ENCODE measurements at regions not wholly inside any gene's neighbourhood (a gene's known extent, or its start where the extent isn't known, plus 50 kb on each side); places are given as distances from the start of the nearest gene placed in this dataset.
"Not testable (repeated sequence)": the region's sequence is repeated elsewhere in the genome, so short reads cannot be mapped to it uniquely, and the experiment has no call there.

DNA sequence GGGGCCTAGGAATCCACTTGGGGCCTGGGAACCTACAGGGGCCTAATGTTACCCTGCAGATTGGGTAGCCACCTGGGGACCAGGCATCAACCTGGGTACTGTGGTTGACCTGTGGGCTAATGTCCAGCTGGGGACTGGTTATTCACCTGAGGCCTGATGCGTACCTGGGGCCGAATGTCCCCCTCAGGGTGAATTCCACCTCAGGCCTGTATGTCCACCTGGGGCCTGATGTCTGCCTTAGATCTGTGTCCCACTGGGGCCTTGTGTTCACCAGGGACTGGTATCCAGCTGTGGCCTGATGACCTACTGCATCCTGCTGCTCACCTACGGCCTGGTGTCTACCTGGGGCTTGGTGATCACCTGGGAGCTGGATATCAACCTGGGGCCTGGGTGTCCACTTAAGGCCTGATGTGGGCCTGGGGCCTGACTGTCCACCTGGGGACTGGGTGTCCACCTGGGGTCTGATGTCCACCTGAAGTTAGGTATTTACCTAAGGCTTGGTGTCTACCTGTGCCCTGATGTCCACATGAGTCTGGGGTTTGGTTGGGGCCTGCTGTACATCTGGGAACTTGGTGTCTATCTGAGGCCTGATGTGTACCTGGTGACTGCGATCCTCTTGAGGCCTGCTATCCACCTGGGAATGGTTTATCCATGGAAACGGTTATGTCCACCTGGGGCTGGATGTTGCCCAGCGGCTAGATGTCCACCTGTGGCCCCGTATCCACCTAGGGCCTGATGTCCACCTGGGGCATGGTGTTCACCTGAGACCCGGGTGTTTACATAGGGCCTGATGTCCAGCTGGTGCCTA lies 1492.6 kb upstream of the TPTE start:
- CTCF ChIA-PET, H3K36me3 Mint-ChIP-seq, H3K27ac Mint-ChIP-seq, H3K9me3 Mint-ChIP-seq, H3K4me3 Mint-ChIP-seq, H3K27me3 Mint-ChIP-seq, DNase-seq, H3K4me1 Mint-ChIP-seq: not testable (repeated sequence)

DNA sequence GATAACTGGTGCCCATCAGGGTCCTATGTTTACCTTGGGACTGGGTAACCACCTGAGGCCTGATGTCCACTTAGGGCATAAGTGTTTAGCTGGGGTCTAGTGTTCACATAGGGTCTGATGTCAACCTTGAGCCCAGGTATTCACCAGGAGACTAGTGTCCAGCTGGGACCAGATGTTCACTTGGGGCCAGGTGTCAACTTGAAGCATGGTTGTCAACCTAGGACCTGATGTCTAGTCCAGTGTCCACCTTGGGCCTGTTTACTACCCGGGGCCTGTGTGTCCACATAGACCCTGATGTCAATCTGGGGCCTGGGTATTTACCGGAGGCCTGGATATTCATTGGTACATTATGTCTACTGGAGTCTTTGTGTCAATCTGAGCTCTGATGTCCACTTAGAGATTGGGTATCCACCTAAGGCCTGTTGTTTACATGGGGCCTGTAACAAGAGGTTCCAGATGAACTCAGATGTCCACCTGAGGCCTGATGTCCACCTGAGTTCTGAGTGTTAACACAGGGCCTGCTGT lies 1491.2 kb upstream of the TPTE start:
- H3K9me3 Mint-ChIP-seq, CTCF ChIA-PET, H3K36me3 Mint-ChIP-seq, H3K4me3 Mint-ChIP-seq, H3K27ac Mint-ChIP-seq, H3K4me1 Mint-ChIP-seq, H3K27me3 Mint-ChIP-seq, DNase-seq: not testable (repeated sequence)

DNA sequence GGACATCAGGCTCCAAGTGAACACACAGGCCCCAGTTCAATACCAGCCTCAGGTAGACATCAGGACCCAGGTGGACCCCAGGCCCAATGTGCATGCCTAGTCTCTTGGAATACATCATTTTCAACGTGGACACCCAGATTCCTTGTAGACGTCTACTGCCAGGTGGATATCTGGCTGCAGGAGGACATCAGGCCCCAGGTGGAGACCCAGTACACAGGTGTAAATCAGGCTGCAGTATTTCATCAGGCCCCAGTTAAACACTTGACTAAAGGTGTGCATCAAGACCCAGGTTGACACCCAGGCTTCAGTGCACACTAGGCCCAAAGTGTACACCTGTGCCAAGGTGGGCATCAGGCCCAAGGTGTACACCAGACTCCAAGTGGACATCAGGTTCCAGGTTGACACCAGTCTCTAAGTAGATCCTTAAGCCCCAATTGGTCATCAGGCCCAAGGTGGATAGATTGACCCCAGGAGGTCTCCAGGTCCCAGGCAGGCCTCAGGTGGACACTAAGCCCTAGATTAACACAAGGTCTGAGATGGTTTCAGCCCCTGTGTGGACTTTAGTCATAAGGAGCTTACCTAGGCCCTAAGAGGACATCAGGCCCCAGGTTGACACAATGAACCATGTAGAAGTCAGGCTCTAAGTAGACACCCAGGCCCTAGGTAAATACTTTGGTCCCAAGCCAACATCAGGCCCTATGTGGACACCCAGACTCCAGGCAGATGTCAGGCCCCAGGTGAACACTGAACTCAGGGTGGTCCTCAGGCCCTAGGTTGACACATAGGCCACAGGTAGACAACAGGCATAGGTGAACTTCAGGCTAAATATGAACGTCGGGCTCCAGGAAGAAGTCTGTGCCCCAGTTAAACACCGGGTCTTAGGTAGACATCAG lies 1489.7 kb upstream of the TPTE start:
- H3K9me3 Mint-ChIP-seq, CTCF ChIA-PET, H3K4me1 Mint-ChIP-seq, H3K36me3 Mint-ChIP-seq, H3K4me3 Mint-ChIP-seq, DNase-seq, H3K27me3 Mint-ChIP-seq, H3K27ac Mint-ChIP-seq: not testable (repeated sequence)

DNA sequence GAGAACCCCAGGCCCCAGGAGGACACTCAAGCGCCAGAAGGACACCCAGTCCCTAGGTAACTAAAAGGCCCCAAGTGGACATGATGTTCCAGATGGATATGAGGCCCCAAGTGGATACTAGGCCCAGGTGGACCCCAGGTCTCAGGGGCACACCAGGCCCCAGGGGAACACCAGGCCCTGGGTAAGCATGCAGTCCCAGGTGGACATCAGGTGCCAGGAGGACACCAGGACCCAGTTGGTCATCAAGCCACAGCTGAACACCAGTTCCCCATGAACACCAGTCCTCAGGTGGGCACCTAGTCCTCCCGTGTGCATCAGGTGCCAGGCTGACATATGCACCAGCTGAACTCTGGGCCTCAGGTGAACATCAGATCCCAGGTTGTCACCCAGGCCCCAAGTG lies 1488.8 kb upstream of the TPTE start:
- H3K9me3 Mint-ChIP-seq = peaks cover 13% of the 10 kb centered on the region
- CTCF ChIA-PET, H3K4me1 Mint-ChIP-seq, H3K27me3 Mint-ChIP-seq, H3K36me3 Mint-ChIP-seq, DNase-seq, H3K27ac Mint-ChIP-seq, H3K4me3 Mint-ChIP-seq: not testable (repeated sequence)

DNA sequence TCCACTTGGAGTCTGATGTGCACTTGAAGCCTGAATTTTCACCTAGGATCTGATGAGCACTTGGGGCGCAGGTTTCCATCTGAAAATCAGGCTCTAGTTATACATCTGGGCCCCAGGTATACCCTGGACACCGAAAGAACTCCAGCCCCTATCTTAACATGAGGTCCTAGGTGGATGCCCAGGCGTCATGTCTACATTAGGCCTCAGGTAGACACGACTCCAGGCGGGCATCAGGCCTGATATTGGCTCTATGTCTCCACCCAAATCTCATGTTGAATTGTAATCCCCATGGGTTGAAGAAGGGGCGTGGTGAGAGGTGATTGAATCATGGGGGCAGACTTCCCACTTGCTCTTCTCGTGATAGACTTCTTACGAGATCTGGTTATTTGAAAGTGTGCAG lies 1488.1 kb upstream of the TPTE start:
- H3K27me3 Mint-ChIP-seq, DNase-seq, H3K4me1 Mint-ChIP-seq, H3K27ac Mint-ChIP-seq, CTCF ChIA-PET, H3K36me3 Mint-ChIP-seq, H3K4me3 Mint-ChIP-seq: not testable (repeated sequence)
- H3K9me3 Mint-ChIP-seq = peaks cover 14% of the 10 kb centered on the region

DNA sequence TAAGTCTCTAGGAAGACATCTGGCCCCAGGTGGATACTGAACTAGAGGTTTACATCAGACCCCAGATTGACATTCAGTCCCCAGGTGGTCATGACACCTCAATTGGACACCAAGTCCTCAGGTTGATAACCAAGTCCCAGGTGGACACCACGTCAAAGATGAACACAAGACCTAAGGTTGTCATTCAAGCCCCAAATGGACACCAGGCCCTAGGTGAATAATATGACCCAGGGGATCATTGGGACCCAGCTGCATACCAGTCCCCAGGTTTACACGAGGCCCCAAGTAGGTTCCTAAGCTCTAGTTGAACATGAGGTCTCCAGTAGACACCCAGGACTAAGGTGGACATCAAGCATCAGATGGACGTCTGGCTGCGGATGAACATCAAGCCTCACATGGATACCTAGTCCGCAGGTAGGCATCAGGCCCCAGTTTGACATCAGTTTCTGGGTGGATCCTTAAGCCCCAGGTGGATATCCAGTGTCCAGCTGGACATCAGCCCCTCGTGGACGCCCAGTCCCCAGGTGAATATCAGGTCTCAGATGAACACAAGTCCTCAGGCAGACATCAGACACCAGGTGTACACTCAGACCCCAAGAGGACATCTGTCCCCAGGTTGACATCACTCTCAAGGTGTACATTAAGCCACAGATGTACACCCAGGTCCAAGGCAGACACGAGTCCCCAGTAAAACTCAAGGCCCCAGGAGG lies 1486.7 kb upstream of the TPTE start:
- H3K36me3 Mint-ChIP-seq, H3K4me3 Mint-ChIP-seq, H3K27me3 Mint-ChIP-seq, H3K4me1 Mint-ChIP-seq, CTCF ChIA-PET, H3K27ac Mint-ChIP-seq, DNase-seq: not testable (repeated sequence)
- peaks cover 14% of the 10 kb centered on the region for H3K9me3 Mint-ChIP-seq

DNA sequence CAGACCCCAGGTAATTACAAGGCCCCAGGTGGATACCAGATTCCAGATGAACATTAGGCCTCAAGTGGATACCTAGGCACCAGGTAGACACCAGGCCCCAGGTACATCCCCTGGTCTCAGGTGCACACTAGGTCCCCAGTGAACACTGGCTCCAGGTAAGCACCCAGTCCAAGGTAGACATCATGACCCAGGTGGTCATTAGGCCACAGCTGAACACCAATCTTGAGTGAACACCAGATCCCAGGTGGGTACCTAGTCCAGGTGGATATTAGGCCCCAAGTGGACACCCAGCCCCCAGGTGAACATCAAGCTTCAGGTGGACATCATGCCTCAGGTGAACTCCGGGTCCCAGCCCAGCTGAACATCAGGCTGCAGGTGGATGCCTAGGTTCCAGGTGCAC lies 1486.2 kb upstream of the TPTE start:
- H3K4me3 Mint-ChIP-seq, CTCF ChIA-PET: not testable (repeated sequence)

DNA sequence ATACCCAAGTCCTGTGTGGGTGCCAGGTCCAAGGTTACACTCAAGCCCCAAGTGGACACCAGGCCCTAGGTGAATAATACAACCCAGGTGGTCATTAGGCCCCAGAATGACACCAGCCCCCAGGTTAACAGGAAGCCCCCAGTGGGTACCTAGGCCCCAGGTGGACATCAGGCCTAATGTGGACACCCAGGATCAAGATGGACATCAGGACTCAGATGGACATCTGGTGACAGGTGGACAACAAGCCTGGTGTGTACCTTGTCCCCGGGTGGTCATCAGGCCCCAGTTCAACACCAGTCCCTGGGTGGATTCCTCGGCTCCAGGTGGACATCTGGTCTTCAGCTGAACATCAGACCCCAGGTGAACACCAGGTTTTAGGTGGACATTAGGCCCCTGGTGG lies 1485.4 kb upstream of the TPTE start:
- H3K4me1 Mint-ChIP-seq, H3K27me3 Mint-ChIP-seq, CTCF ChIA-PET, H3K4me3 Mint-ChIP-seq, DNase-seq, H3K36me3 Mint-ChIP-seq, H3K27ac Mint-ChIP-seq: not testable (repeated sequence)
- H3K9me3 Mint-ChIP-seq = peaks cover 21% of the 10 kb centered on the region

More for the DNA sequence above, 1486.2 kb upstream of the TPTE start:
- H3K36me3 Mint-ChIP-seq, DNase-seq, H3K27ac Mint-ChIP-seq, H3K4me1 Mint-ChIP-seq, H3K27me3 Mint-ChIP-seq: not testable (repeated sequence)
- peaks cover 20% of the 10 kb centered on the region for H3K9me3 Mint-ChIP-seq

DNA sequence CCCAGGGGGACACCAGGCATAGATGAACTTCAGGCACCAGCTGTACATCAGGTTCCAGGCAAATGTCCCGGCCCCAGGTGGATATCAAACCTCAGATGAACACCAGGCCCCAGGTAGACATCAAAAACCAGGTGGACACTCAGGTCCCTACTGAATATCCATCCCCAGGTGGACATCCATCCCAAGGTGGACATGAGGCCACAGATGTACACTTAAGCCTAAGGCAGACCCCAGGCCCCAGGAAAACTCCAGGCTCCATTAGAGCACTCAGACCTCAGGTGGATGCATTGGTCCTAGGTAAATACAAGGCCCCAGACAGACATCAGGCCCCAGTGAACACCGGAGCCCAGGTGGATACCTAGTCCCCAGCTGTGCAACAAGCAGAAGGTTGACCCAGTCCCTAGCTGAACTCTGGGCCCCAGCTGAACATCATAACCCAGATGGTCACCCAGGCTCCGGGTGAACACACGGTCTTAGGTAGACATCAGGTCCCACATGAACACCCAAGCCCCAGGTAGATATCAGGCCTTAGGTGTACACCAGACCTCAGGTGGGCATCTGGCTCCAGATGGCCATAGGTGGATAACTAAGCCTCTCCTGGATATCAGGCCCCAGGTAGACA lies 1484.3 kb upstream of the TPTE start:
- CTCF ChIA-PET, H3K4me3 Mint-ChIP-seq, H3K27ac Mint-ChIP-seq, H3K27me3 Mint-ChIP-seq, DNase-seq, H3K36me3 Mint-ChIP-seq, H3K4me1 Mint-ChIP-seq: not testable (repeated sequence)
- peaks cover 23% of the 10 kb centered on the region for H3K9me3 Mint-ChIP-seq

DNA sequence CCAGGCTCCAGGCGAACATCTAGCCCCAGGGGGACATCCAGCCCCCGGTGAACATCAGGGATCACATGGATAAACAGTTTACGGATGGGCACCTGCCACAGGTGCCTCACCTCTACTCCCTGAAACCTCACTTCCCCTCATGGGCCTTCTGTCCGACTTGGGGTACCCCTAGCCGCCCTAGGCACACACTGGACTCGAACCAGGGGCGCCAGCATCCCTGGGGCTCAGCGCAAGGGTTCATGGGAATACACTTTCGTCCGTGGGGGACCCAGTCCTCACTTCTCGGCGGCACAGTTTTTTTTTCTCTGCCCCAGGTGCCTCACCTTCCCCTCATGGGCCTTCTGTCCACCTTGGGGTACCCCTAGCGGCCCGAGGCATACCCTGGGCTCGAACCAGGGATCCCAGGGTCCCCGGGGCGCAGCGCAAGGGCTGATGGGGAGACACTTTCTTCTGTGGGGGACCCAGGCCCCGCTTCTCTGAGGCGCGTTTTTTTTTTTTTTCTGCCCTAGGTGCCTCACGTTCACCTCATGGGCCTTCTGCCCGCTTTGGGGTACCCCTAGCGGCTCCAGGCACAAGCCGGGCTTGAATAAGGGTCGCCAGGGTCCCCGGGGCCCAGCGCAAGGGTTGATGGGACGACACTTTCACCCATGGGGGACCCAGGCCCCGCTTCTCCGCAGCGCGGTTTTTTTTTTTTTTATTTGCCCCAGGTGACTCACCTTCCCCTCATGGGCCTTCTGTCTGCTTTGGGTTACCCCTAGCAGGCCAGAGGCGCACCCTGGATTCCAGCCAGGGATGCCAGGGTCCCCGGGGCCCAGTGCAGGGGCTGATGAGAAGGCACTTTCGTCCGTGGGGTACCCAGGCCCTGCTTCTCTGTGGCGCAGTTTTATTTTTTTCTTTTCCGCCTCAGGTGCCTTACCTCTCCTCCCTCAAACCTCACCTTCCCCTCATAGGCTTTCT lies 1483.5 kb upstream of the TPTE start:
- CTCF ChIA-PET, H3K4me1 Mint-ChIP-seq, H3K36me3 Mint-ChIP-seq, H3K27ac Mint-ChIP-seq, DNase-seq, H3K27me3 Mint-ChIP-seq, H3K4me3 Mint-ChIP-seq: not testable (repeated sequence)
- H3K9me3 Mint-ChIP-seq = peaks cover 23% of the 10 kb centered on the region

DNA sequence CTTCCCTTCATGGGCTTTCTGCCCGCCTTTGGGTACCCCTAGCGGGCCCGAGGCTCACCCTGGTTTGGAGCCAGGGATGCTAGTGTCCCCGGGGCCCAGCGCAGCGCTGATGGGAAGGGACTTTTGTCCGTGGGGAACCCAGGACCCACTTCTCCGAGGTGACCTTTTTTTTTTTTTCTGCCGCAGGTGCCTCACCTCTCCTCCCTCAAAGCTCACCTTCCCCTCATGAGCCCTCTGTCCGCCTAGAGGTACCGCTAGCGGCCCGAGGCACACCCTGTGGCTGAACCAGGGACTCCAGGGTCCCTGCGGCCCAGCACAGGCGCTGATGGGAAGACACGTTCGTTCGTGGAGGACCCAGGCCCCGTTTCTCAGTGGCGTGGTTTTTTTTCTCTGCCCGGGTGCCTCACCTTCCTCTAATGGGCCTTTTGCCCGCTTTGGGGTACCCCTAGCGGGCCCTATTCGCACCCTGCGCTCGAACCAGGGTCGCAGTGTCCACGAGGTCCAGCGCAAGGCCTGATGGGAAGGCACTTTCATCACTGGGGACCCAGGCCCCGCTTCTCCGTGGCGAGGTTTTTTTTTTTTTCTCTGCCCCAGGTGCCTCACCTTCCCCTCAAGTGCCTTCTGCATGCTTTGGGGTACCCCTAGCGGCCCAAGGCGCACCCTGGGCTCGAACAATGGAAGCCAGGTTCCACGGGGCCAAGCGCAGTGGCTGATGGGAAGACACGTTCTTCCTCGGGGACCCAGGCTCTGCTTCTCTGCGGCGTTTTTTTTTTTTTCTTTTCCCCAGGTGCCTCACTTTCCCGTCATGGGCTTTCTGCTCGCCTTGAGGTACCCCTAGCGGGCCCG lies 1481.6 kb upstream of the TPTE start:
- H3K36me3 Mint-ChIP-seq, CTCF ChIA-PET, H3K27ac Mint-ChIP-seq, H3K4me3 Mint-ChIP-seq, DNase-seq, H3K4me1 Mint-ChIP-seq, H3K27me3 Mint-ChIP-seq: not testable (repeated sequence)
- H3K9me3 Mint-ChIP-seq = peaks cover 20% of the 10 kb centered on the region

DNA sequence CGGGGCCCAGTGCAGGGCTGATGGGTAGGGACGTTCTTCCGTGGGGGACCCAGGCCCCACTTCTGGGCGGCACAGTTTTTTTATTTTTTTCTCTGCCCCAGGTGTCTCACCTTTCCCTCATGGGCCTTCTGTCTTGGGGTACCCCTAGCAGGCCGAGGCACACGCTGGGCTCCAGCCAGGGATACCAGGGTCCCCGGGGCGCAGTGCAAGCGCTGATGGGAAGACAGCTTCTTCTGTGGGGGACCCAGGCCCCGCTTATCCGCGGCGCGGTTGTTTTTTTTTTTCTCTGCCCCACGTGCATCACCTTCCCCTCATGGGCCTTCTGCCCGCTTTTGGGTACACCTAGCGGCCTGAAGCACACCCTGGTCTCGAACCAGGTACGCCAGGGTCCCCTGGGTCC lies 1481.0 kb upstream of the TPTE start:
- H3K27ac Mint-ChIP-seq, H3K4me1 Mint-ChIP-seq, H3K36me3 Mint-ChIP-seq, CTCF ChIA-PET, H3K27me3 Mint-ChIP-seq, H3K4me3 Mint-ChIP-seq, DNase-seq: not testable (repeated sequence)
- peaks cover 20% of the 10 kb centered on the region for H3K9me3 Mint-ChIP-seq

Measured in activated naive CD4-positive, alpha-beta T cell treated with anti-CD3 and anti-CD28 coated beads, Interleukin-2, amount 10 ng/mL, durations not matched to agents 7 days and 5 days (primary cell).